NOMO-1 treated with DMSO at 0.1 percent for 48 hours (cell line): ENCODE measurements at regions not wholly inside any gene's neighbourhood (a gene's known extent, or its start where the extent isn't known, plus 50 kb on each side); places are given as distances from the start of the nearest gene placed in this dataset.

ENCODE experiments used
- DNase-seq: peaks from one replicate; lab custom pipeline; 2025; ENCODE audit not compliant: unreplicated experiment; lab: John Stamatoyannopoulos, UW

DNA sequence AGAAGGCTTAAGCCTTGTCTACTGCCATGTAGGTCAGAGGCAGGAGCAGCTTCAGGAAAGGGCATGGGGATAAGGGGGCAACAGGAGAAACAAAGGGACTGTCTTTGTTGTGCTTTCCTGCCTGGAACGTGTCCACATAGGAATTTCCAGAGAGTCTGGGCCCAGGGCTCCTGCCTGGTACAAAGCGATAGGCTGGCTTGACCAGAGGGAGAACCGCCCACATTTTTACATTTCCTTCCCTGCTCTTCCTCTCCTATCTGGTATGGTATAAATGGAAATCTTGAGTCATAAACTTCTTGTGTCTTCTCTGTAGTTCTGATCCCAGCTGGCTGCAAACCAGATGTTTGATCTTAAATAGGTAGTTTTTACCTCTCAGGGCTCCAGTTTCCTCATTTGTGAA lies 414.8 kb downstream of the HRH4 start:
- no peak for DNase-seq

DNA sequence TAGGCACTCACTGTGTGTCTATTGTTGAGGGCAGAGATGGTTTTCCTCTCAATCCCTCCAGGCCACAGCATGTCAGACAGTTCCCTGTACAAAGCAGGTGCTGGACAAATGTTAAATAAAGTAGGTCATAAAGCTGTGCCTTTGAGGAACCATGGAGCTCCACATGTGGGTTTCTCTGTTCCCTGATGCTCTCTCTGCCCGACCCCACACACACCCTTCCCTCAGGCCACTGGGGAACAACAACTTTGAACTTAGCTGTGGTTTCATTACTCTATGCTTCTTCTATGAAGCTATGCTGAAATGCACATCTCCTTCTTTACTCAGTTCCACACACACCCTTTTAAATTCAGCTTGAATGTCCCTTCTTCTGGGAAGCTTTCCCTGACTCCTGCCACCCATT lies 415.3 kb downstream of the HRH4 start:
- no peak for DNase-seq

DNA sequence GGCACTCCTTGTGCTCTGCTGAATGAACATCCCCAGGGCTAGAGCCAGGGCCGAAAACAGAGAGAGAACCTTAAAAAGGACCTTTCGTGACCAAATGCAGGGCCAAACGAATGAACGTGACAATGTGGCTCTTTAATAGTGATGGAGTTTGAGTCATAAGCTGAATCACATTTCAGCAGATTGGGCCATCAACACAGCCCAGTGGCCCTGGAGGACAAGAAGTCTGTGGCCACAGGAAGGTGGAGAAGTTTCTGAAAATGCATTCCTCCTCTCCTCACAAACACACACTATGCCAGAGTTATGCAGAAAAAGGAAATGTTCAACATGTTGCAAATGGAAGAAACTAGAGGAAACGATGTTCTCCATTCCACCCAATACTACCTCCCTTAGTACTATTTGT lies 415.8 kb downstream of the HRH4 start:
- no peak for DNase-seq

DNA sequence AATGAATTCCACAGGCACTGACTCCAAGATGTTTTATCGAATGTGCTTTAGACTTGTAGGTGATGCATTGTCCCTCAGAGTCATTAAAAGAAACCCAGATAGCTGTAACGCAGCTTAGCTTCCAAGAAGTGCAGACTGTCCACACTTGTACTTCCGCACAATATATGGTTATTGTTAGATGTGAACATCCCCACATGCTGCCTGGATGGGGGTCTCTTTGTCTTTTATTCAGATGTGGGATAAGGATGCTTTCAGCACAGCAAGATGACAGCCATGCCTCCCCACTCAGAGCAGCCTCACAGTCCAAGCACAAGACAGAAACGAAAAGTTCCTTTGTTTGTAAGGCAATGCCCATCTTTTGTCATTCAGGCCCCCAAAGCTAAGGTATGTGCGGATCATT lies 416.6 kb downstream of the HRH4 start:
- DNase-seq: no peak

DNA sequence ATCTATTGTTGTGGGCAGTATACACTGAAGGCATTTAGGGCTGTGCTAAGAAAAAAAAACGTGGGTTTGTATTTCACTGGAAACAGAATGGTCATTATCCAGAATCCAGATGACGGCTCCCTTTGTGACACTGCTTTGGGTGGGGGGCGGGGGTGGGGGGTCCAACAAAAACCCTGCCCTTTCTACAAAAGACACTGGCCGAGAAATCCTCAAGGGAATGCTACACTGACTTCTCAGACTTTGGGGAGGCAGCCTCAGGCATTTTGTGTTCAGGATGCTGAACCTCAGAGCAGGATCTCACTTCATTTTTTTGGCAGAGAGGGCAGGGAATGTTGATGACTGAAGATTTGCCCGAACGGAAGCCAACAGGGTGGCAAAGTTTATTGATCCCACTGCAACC lies 417.1 kb downstream of the HRH4 start:
- DNase-seq: no peak

DNA sequence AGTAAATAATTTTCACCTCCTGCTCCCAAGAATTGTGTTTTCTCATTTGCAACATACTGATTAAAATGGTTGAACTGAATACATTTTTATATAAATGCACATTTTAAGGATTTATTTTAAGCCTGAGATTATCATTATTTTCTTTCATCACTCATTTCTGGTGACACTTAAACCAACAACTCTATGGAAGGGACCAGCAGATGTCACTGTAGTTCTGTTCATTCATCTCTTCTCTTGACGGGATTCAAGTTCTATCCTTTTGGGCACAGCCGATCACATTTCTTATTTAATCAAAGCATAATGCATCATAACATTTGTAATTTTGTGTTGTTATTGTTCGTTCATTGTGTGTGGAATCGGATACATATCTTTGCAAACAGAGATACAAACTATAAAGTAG lies 417.9 kb downstream of the HRH4 start:
- DNase-seq: peak; percentile 43

DNA sequence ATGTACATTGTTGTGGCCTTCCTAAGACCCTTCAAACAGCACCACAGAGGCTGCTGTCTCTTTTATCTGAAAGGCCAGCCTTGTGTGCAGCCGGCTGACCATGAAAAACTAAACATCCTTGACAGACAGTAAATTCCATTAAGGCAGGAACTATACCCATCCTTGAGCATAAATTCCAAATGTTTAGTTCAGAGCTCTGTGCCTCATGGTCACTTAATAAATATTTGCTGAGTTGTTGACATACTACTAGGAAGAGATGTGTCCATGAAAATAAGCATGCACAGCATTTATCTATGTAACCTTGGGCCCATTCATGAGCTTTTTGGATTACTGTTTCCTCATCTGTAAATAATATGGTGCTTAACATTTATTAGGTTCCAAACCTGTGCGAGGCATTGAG lies 424.8 kb downstream of the HRH4 start:
- no peak for DNase-seq

DNA sequence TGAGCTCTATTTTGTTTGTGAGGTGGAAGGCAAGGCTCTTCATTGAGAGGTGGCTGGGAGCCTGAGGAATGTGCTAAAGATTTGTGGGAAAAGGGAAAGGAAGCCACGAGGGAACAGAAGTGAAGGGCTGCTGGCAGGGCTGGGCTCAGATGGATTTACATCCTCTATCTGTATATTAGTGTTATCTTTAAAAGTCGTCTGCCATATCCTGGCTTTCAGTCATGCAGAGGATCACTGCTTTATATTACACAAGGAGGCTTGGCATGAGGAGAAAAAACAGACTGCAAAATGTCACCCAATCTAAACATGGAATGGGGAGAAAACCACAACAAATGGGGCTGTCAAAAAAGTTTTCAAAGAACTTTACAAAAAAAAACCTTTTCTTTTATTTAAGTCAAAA lies 434.4 kb downstream of the HRH4 start:
- DNase-seq: no peak

DNA sequence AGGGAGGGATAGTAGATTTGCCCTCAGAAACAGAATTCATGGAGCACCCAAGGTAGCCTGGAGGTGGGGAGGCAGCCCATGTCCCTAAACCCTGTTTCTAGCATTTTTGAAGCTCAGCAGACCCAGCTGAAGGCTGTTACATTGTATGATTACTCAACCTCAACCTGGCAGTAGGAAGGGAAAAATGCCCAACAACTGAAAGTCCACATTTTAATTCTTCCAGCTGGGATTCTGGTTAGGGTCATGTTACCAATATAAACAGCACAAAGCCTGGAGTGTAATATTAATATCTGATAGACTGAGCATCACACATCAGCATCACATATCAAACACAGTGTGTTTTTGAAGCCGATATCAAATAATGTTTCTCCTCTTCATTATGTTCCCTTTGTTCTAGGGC lies 437.0 kb downstream of the HRH4 start:
- no peak for DNase-seq

DNA sequence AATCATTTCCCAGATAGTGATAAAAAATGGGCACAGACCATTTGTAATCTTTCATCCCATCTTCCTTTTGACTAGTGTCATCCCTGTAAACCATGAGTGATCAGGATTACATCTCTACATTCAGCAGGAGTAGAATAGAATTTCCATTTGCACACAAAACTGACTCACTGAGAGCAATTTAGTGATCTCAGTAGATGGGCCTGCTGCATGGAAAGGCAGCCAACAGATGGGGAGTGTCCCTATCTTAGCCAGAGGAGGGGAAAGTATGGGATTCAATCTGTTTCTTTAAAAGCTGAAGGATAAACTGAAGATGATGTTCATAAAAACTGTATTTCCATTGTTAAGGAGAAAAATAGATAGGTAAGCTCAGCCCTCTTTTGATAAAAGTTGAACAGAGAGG lies 441.7 kb downstream of the ZNF521 start:
- DNase-seq: no peak

DNA sequence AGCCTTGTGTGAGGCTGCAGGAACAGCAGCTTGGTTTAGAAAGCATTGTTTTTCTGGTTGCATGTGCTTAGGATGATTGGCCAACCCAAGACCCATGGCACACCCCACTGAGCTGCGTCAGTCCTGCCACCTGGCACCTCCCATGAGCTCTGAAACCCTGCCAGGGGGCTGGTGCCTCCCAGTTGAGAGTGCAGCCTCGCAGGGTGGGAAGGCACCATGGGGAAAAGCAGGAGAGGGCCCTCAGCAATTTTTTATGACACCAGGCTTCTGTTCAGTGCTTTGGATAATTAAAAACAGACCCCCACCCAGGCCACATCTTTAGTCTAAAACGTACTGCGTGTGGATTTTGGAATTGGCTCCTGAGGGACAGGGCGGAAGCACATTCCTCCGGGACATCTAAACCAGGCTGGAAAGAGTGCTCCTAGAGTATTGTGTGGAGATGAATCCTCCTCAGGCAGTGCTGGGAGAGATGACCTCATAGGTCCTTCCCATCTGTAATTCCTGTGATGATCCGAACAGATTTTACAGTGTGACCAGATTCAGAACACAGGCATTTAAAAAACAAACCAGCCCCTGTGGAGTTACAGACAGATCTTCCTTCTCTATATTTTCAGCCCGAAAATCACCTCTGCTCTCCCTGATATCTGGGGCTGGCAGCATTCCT lies 438.3 kb downstream of the ZNF521 start:
- no peak for DNase-seq

DNA sequence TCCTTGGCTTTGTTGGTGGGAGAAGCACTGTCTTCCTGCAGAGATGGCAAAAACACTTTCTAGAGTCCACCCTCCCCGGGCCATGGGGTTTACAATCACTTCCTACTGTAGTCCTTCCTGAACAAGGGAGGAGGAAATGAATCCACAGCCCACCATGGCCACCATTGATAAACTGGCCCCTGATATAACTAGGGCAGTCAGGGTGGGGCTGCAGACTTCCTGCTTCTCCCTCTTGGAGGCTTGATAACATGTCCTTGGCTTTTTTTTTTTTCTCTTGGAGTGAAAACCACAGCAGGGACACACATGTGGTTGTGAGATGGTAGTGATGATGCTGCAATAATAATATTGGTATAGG lies 437.8 kb downstream of the ZNF521 start:
- no peak for DNase-seq

DNA sequence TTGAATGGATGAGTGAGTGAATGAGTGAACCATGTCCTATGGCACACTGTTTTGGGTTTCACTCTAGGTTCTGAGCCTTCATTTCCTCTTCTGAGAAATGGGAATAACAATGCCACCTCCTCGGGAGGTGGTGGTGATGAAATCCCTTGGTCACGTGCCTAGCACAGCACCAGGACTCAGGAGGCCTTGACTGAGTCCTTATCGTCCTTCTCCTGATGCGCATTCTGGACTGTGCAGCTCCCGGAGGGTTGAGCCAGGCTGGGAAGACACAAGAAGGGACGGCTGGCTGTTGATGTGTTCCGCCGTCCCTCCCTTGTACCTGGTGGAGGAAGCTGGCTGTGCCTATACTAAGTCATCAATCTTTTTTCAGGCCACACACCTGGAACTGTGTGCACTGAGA lies 437.3 kb downstream of the ZNF521 start:
- DNase-seq: no peak

DNA sequence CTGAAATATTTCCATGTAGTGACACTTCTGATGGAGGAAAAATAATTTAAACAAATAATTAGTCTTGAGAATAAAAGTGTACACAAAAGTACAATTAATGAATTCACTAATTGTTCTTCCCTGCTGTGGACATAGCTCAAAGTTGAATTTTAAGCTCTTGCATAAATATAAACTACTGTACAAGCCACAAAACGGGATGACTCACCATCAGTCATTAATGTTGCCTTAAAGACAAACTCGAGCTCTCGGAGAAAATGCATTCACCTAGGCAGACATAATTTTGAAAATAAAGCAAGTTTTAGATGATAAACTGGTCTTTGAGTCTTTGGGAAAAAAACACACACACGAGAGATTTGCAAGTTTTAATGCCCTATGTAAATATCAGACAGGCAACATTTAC lies 436.4 kb downstream of the ZNF521 start:
- DNase-seq: peak; percentile 53

DNA sequence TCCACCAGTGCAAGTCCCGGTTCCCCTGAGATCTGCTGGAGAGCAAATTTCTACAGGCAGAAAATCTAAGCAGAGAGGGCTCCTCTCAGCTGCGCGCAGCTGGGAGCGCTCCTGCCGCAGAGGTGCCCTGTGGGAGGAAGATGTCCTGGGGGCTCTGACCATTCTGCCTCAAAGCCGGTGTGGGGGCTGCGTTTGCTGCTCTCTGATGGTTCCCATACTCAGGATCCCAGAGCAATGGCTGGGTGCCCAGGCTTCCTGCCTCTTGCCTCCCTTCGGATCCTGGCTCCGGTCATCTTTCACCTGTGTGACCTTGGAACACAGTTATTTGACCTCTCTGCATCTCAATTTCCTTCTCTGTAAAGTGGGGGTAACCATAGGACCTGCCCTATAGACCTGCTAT lies 434.2 kb downstream of the ZNF521 start:
- no peak for DNase-seq

DNA sequence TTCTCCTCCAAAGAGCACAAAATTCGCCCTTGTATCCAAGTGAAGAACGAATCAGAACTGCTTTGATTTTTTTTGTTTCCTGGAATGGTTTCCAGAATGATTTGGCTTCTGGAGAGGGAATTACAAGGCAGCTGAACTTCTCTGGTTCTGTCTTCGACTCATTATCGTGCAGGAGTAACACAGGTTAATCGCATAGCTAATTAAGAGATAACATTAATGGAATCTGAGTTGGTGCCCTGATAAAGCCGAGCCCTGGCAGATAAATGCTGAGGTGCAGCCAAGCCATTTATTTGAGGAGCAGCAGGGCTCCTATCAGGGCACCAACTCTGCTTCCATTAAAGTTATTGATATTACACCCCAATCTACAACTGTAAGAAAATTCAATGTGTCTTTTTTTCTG lies 433.7 kb downstream of the ZNF521 start:
- no peak for DNase-seq

DNA sequence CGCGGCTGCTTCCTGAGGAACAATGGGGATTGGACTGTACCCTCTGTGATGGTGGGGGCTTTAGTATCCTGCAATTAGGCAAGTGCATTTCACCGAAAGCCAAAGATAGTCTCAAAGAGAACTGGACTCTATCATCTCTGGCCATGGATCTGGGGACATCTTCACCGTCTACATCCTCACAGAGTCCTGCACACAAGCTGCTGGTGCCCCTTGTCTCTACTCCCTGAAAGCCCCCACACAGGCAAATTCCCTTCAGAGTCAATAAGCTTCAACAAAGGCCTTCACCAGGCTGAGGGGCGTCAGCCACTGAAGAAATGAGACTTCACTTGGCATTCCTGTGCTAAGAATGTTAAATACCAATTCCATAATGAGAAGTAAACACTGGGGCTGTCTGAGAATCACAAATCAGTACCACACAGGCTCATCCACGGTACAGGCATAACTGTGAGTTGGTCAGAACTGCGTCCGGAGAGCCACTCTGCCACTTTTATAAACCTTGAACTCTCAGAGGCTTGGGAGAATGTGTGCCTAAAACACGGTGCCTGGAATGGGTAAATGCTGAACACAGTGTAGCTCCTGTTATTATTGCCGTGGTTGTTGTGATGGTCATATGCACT lies 432.7 kb downstream of the ZNF521 start:
- DNase-seq: no peak

DNA sequence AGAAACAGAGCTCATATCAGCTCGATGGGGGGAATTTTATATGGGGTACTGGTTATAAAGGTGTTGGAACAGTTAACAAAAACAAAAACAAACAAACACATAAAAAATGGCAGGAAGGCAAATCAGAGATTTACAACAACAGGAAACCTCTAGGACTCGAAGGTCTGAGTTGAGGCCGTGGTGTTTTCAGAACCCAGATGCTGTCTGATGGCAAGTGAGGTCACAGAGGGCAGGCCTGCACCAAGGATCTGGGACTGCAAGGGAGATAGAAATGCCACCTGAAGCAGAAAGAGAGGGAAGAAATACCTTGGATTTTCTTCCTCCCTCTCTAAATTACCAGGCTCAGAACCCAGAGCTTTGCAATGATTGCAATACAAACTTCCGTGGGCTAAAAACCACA lies 429.5 kb downstream of the ZNF521 start:
- no peak for DNase-seq

DNA sequence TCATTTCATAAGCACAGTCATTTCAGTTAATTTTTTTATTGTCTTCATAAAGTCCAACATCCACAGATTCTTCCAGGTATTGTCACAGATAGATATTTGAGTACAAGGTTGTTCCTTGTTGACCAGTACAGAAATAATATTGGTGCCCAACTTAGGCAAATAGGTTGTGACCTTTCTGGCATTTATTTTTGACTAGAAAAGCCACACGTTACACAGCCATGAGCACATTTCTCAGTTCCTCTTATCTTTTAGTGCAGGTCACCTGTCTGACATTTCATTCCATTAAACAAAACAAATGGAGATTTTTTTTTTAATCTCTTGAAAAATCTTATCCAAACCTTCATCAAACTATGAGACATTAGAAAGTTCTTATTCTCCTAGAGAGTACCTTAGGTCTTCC lies 428.8 kb downstream of the ZNF521 start:
- DNase-seq: no peak

DNA sequence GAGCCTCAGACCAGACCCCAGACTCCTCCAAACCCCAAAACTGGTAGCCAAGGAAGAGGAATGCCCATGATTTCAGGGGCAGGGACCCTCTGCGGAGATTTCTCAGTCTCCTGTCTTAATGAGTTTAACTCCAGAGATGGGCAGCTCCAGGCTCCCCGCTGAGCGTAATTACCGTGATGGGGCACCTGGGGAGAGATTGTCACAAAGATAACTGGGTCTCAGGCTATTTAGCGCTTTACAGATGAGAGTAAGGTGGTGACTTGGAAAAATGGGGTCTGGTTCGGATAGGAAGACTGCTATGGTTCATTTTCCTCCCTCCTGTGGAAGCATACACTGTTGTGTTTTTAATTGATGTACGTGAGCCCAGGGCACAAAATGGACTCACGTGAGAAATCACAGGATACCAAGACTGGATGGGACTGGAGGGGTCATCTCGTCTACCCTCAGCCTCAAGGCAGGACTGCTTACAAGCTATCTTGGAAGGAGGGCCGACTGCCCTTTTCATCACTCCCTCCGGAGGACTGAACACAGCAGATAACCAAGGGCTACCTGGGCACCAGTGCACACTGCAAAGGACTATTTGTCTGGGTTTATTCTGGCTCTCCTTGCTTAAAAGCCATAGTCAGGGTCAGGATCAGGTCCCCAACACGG lies 427.8 kb downstream of the ZNF521 start:
- no peak for DNase-seq

DNA sequence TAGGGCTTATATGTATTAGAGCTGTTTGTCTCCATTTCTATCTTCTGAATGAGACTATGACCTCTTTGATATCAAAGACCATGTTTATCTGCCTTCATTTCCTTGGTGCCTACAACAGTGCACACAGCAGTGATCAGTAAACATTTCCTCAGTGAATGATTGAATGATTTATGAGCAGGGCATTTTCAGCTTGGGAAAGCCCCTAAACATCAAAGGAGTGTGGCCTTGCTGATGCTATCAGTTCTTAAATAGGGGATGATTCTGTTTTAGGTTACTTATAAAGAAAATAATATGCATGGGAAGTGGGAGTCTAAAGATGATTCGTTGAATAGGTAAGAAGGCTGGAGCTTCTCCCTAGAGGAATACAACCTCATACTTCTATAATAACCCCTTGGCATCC lies 425.3 kb downstream of the ZNF521 start:
- DNase-seq: no peak

DNA sequence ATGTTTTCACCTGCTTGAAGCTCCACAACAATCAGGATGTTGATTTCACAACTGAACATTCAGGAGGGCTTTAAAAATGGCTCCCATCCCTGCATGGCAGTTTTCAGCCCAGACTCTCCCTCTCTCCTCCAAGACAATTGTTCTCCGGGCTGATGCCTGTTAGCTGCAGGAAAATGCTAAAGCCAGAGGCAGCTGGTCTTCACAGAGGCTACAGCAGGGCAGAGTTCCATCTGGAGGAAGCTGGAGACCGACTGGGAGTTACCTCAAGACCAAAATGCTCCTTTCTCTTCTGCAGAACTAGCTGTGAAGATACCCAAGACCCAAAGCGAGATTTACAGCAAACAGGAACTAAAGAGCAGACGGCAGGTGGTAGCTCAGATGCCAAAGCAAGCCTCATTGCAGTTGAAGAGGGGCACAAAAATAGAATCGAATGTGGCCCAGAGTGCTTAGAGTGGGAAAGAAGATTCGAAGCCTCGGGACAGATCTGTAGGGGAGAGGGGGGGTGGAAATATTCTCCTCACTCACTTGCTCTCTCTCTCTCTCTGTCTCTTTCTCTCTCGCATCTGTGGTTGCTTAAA lies 423.6 kb downstream of the ZNF521 start:
- DNase-seq: no peak

DNA sequence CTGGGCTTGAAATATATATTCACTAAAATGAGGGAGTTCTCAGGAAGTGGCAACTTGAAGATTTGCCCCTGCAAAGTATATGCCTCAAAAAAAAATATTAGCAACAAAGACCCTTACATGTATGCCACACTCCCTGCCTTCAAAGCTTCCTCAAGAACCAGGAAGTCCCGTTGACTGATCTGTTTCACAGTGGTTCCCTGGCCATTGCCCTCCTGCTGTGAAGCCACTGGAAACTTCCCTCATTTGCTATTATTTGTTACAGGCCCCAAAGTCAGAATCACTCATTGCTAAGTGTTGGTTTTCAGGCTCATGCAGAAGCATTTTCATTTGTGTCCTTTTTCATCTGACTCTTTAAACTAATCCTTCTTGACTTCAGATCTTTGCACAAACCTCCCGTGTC lies 421.5 kb downstream of the ZNF521 start:
- no peak for DNase-seq
